D721Med (cell line): ENCODE measurements at regions not wholly inside any gene's neighbourhood (a gene's known extent, or its start where the extent isn't known, plus 50 kb on each side); places are given as distances from the start of the nearest gene placed in this dataset.

ENCODE experiments used
- DNase-seq: peaks from one replicate; pipeline ENCODE4 v3.0.0; 2011; ENCODE audit warnings: low spot score; ENCODE audit not compliant: insufficient read length
- FAIRE-seq: peaks from 2 replicates; lab custom pipeline; 2011; peaks lifted over from hg19 to GRCh38; lab: Jason Lieb, UNC
- TF ChIP-seq, protein P1 (sequence below): IDR thresholded peaks from 2 replicates; pipeline ENCODE4 v1.5.1; 2012; ENCODE audit warnings: mild to moderate bottlenecking, control low read depth; ENCODE audit not compliant: insufficient read depth; ENCODE audit errors: missing control alignments

DNA sequence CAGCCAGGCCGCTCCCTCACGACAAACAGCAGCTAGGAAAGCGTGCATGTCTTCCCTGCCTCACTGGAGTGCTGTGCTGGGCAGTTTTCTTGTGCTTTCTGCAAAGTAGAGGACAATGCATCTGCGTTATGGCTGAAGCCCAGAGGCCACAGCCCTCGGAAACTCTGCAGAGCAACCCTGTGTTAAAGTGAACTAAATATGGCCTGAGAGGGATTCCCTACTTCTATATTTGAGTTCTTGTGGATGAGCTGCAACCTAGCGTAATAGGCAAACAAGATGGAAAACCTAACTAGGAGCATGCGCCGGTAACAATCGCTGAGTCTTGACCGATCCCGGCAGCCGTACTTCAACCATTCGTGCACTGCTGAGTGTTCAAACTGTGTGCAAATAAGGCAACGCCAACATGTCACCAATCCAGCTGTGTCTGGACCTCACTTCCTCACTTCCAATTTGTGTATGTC is 471.9 kb upstream of the HS6ST1 start:
- DNase-seq, result no peak
- FAIRE-seq, result no peak
- TF ChIP-seq, protein P1, sequence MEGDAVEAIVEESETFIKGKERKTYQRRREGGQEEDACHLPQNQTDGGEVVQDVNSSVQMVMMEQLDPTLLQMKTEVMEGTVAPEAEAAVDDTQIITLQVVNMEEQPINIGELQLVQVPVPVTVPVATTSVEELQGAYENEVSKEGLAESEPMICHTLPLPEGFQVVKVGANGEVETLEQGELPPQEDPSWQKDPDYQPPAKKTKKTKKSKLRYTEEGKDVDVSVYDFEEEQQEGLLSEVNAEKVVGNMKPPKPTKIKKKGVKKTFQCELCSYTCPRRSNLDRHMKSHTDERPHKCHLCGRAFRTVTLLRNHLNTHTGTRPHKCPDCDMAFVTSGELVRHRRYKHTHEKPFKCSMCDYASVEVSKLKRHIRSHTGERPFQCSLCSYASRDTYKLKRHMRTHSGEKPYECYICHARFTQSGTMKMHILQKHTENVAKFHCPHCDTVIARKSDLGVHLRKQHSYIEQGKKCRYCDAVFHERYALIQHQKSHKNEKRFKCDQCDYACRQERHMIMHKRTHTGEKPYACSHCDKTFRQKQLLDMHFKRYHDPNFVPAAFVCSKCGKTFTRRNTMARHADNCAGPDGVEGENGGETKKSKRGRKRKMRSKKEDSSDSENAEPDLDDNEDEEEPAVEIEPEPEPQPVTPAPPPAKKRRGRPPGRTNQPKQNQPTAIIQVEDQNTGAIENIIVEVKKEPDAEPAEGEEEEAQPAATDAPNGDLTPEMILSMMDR, result no peak

DNA sequence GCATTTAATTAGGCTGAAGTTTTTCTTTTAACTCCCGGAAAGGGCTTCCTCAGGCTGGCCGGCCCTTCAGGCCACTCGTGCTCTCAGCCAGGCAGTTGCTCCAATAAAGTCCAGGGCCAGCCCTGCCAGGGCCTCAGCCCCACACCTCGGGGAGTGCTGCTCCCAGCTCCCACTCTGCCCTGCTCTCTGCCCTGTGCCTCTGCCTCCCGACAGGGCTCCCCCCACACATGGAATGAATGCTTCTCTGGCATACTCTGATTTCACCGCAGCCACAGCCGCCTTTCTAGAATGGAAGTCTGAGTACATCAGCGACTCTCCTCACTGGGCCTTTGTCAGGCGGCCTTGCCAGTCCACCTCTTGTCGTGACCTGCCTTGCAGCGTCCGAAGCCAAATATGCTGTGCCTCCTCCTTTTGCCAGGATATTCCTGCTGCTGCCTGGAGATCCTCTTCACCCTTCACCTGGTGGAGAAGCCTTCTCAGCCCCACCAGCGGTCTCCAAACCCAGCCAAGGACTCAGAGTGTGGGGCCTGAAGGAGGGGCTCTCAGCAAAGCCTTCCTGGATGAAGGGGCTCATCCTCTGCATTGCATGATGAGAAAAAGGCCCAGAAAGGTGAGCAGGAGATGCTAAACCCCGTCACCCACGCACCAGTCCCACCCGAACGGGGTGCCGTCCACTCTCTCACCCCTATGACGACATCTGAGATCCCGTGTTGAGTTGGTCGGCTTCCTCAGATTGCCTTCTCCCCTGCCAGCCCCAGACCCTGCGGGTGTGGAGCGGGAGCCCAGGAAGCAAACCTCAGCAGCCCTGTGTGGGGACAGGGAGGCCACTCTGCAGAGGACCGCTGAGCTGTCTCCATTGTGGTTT is 472.7 kb upstream of the HS6ST1 start:
- FAIRE-seq, result no peak
- TF ChIP-seq, protein P1, result no peak
- DNase-seq, result no peak

DNA sequence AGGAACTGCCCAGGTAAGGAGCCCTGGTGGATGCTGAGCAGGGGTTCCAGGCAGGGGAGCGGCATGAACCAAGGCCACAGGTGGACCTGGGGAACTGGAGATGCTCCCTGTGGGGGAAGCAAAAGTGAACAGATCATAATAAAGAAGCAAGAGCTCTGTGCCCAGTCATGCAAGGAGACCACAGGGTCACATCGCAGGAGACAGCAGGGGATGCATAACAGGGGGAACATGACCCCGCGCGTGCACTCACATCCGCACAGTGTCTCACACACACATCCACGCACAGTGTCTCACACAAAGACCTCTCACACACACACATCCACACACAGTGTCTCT is 473.3 kb upstream of the HS6ST1 start:
- FAIRE-seq (no peak), DNase-seq (no peak)
- TF ChIP-seq, protein P1, result no peak

DNA sequence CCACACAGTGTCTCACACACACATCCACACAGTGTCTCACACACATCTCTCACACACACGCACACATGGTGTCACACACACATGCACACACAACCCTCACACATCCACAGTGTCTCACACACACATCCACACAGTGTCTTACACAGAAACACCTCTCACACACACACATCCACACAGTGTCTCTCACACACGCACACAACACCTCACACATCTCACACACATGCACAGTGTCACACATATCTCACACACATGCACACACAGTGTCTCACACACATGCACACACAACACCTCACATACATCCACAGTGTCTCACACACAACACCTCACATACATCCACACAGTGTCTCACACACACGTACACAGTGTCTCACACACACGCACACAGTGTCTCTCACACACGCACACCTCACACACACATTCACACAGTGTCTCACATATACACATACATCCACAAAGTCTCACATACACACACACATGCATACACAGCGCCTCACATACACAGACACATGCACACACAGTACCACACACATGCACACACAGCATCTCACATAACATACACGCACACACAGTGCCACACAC is 473.9 kb upstream of the HS6ST1 start:
- no peak for DNase-seq
- no peak for FAIRE-seq
- TF ChIP-seq, protein P1, result no peak

- TF ChIP-seq, protein P1, result no peak
- no peak for FAIRE-seq
- DNase-seq, result no peak
Measured at GRCh38 chr2:128793404-128793803, 474.7 kb upstream of the HS6ST1 start.

GRCh38 chr2:128794285-128794684 is 475.6 kb upstream of the HS6ST1 start:
- DNase-seq (no peak), FAIRE-seq (no peak)
- TF ChIP-seq, protein P1, result no peak

DNA sequence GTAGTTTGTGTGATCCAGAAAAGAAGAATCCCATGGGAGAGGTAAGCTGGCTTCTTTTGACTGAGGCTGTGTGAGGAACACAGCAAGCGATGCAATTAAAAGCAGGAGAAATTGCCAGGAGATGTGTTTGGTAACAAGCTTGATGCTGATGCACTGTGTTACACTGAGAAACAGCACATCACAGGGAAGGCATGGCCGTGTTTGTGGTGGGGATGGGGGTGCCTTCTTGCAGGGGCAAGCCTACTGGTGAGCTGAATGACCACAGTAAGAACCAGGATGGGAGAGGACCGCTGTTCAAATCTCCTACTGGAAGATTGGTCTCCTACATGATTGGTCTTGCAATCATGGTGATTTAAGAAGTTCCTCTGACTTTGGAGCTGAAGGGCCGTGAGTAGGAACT is 477.7 kb upstream of the HS6ST1 start:
- FAIRE-seq, result no peak

More for the DNA sequence above, 477.7 kb upstream of the HS6ST1 start:
- DNase-seq, result no peak
- TF ChIP-seq, protein P1, result no peak
